AG08396 (cell line): ENCODE measurements at regions not wholly inside any gene's neighbourhood (a gene's known extent, or its start where the extent isn't known, plus 50 kb on each side); places are given as distances from the start of the nearest gene placed in this dataset.
"Not testable (repeated sequence)": the region's sequence is repeated elsewhere in the genome, so short reads cannot be mapped to it uniquely, and the experiment has no call there.

Experiments
- DNase-seq: peaks from one replicate; pipeline ENCODE4 v3.0.0; 2012; ENCODE audit warnings: low spot score, mixed read lengths

DNA sequence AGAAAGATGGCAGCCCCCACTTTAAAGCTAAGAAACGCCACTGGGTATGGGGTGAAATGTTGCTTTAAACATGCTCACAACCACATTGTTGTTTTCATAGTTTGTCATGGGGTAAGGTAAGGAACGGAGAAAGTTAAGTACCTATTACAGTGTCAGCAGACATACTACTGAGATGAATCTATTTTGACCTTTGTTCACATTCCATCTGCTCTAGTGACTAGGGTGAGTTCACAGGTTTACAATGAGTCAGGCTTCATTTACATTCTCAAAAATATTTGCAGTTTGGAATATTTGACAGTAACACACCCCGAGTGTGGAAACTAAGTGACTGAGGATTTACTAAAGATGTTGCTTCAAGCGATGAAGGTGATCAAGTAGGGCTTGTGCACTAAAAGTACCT lies 428.7 kb upstream of the ACVR2A start:
- no peak for DNase-seq

DNA sequence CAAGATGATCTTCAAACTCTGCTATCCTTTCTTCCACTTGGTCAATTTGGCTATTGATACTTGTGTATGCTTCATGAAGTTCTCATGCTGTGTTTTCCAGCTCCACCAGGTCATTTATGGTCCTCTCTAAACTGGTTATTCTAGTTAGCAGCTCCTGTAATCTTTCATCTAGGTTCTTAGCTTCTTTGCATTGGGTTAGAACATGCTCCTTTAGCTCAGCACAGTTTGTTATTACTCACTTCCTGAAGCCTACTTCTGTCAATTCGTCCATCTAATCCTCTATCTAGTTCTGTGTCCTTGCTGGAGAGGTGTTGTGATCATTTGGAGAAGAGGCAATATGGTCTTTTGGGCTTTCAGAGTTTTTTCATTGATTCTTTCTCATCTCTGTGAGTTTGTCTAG lies 430.2 kb upstream of the ACVR2A start:
- not testable (repeated sequence) for DNase-seq

DNA sequence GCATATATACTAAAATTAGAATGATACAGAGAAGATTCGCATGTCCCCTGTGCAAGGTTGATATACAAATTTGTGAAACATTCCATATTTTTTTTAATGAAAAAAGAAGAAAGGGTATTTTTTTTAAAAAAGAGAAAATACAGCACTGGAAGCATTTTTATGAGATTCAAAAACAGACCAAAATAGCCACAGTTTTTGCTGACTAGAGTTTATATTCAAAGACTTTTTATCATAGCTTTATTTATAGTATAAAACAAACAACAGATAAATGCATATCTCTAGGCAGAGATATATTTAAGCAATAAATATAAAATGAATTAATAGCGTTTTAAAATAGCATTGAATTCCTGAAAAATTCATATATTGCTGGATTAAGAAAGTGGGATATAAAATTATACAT lies 436.5 kb upstream of the ACVR2A start:
- no peak for DNase-seq

GRCh38 chr2:147405651-147406050 lies 439.2 kb upstream of the ACVR2A start:
- no peak for DNase-seq

- no peak for DNase-seq
These were observed 445.8 kb upstream of the ACVR2A start for GRCh38 chr2:147398996-147399395.

DNA sequence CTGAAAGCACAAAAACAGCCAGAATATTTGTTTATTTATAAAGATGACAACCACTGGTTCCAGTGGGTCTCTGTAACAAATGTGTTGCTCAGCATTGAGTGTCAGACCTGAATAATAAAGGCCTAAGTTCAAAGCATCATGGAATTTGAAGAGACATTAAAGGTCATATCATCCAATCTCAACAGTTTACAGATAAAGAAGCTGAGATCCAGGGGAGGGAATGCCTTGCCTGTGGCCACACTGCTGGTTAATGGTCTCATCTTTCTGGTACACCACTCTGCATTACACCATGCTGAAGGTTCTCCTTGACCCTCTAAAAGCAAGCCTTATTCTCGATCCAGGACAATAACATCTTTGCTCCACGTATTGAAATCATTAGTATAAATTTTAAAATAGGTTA lies 446.5 kb upstream of the ACVR2A start:
- DNase-seq, result no peak

- DNase-seq, result no peak
These were observed 447.9 kb upstream of the ACVR2A start for GRCh38 chr2:147396890-147397289.

- no peak for DNase-seq
These were observed 450.5 kb upstream of the ACVR2A start for GRCh38 chr2:147394179-147394790.

- DNase-seq, result no peak
These were observed 452.6 kb upstream of the ACVR2A start for GRCh38 chr2:147392180-147392579.

- DNase-seq, result no peak
These were observed 454.4 kb upstream of the ACVR2A start for GRCh38 chr2:147390475-147390874.

GRCh38 chr2:147389218-147389617 lies 455.6 kb upstream of the ACVR2A start:
- DNase-seq, result no peak

- no peak for DNase-seq
These were observed 456.6 kb upstream of the ACVR2A start for GRCh38 chr2:147388217-147388616.

DNA sequence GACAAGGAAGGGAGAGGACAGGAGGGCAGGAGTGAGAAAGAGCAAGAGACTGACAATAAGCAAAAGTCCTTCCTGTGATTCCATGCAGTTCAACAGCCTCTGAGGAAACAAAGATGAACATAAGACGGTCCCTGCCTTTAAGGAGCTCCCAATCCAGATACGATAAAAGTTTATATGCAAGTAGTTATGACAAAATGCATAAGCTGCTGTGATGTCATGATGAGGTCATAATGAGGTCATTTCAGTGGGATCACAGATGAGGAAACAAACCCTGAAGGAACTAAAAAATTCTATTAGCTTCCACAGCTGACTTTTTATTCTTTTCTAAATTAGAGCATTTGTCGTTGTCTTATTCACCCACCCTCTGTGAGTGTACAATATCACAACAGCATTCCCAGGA lies 458.5 kb upstream of the ACVR2A start:
- no peak for DNase-seq

- DNase-seq, result no peak
These were observed 459.2 kb upstream of the ACVR2A start for GRCh38 chr2:147385600-147385999.

- DNase-seq, result no peak
These were observed 460.2 kb upstream of the ACVR2A start for GRCh38 chr2:147384659-147385058.

- no peak for DNase-seq
These were observed 462.4 kb upstream of the ACVR2A start for GRCh38 chr2:147382322-147382948.

DNA sequence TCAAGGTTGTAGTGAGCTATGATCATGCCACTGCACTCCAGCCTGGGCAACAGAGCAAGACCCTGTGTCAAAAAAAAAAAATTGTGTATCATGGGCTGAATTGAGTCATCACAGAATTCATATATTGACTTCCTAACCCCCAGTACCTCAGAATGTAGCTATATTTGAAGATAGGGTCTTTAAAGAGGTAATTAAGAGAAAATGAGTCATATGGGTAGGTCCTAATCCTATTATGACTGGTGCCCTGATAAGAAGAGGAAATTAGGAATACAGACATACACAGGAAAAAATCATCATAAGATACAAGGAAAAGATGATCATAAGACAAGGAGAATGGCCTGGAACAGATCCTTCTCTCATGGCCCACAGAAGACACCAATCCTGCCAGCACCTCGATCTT lies 466.4 kb upstream of the ACVR2A start:
- DNase-seq, result no peak

GRCh38 chr2:147375073-147375472 lies 469.8 kb upstream of the ACVR2A start:
- DNase-seq, result no peak

DNA sequence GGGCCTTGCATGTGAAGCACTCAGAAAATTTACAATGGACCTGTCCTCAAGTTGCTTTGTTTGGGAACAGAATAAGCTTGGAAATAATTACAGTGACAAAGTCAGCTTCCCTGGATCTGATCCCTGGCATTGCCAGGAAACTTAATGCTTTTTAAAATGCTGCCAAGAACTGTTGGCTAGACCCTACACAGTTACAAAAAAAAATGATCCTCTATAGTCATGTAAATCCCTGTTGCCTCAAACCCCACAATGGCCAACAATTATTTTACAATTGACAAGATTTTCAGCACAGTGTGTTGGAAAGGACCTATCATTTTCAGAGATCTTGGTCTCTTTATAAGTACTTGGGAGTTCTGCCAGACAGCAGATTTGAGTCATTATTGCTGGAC lies 470.4 kb upstream of the ACVR2A start:
- no peak for DNase-seq

GRCh38 chr2:147373800-147374422 lies 470.9 kb upstream of the ACVR2A start:
- DNase-seq, result no peak

DNA sequence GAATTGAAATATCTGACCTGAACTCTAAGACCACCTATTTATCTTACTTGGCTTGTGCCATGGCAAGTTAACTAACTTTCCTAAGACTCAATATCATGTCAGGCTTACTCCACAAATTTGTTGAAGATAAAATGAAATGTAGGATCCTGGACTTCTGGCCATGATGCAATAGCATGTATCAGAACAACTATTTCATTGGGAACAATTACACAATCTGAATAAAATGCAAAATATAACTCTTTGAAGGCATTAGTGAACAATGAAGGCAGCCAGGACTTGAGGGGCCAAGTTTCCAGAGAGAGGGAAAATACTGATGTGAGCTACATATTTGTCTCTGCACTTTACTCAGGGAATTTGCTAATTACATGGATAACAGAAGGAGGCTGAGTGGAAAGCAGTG lies 476.5 kb upstream of the ACVR2A start:
- DNase-seq, result no peak

GRCh38 chr2:147366279-147366678 lies 478.6 kb upstream of the ACVR2A start:
- DNase-seq, result no peak

GRCh38 chr2:147365622-147366021 lies 479.2 kb upstream of the ACVR2A start:
- no peak for DNase-seq

- DNase-seq, result no peak
These were observed 480.2 kb upstream of the ACVR2A start for GRCh38 chr2:147364597-147364996.
